IMR-90 (cell line): ENCODE measurements at regions not wholly inside any gene's neighbourhood (a gene's known extent, or its start where the extent isn't known, plus 50 kb on each side); places are given as distances from the start of the nearest gene placed in this dataset.

Experiments
- ATAC-seq: fragments of 200-7000 bp; cut with Tn5 transposase; 2 replicates; pipeline ENCODE4 v1.9.1; 2020; ENCODE audit warnings: low read depth, mild to moderate bottlenecking, moderate library complexity
- BruUV-seq: library from RNA; stranded (reverse); fragments of 400-500 nt; replicated peaks from 2 replicates; lab custom pipeline; 2021; lab: Mats Ljungman, UMichigan
- CTCF ChIA-PET: fragments of 300-600 bp; formaldehyde crosslinking; extraction: SDS; loops from one replicate; lab custom pipeline; 2021; ENCODE audit warnings: antibody characterized with exemption; lab: Yijun Ruan, JAX
- POLR2A ChIA-PET: fragments of 300-600 bp; sonication (Branson Sonifier 250); formaldehyde crosslinking; loops from one replicate; lab custom pipeline; 2022; ENCODE audit warnings: antibody characterized with exemption; ENCODE audit not compliant: unreplicated experiment; lab: Charles Lee
- DNase-seq: peaks from one replicate; pipeline ENCODE4 v3.0.0; 2013
- H2AFZ ChIP-seq: replicated peaks from 2 replicates; pipeline ENCODE3; 2013; ENCODE audit warnings: low read length, mild to moderate bottlenecking; ENCODE audit not compliant: poor library complexity
- H2AK5ac ChIP-seq: 2 replicates; pipeline ENCODE4 v1.6.1; 2013; ENCODE audit warnings: low read depth, low read length, inconsistent platforms
- H2AK9ac ChIP-seq: replicated peaks from 2 replicates; pipeline ENCODE3; 2013; ENCODE audit warnings: mild to moderate bottlenecking, low read depth, low read length, moderate library complexity; ENCODE audit not compliant: poor library complexity
- H2BK120ac ChIP-seq: 2 replicates; pipeline ENCODE4 v1.6.1; 2013; ENCODE audit warnings: low read depth, low read length, inconsistent platforms
- H2BK15ac ChIP-seq: 3 replicates; pipeline ENCODE4 v1.6.1; 2013; ENCODE audit warnings: low read depth, low read length, inconsistent platforms
- H2BK20ac ChIP-seq: 2 replicates; pipeline ENCODE4 v1.6.1; 2013; ENCODE audit warnings: low read depth, mild to moderate bottlenecking, inconsistent platforms, low read length, moderate library complexity
- H2BK5ac ChIP-seq: 2 replicates; pipeline ENCODE4 v1.6.1; 2013; ENCODE audit warnings: mild to moderate bottlenecking, low read depth, low read length, inconsistent platforms; ENCODE audit not compliant: poor library complexity, severe bottlenecking
- H3K14ac ChIP-seq: replicated peaks from 2 replicates; pipeline ENCODE4 v1.6.1; 2013; ENCODE audit warnings: low read depth, low read length, inconsistent platforms
- H3K18ac ChIP-seq: 2 replicates; pipeline ENCODE4 v1.6.1; 2013; ENCODE audit warnings: low read depth, low read length, control low read depth
- H3K23ac ChIP-seq: 2 replicates; pipeline ENCODE4 v1.6.1; 2013; ENCODE audit warnings: low read depth, low read length, inconsistent platforms
- H3K27ac ChIP-seq: 2 replicates; pipeline ENCODE4 v1.5.1; 2013; ENCODE audit warnings: mild to moderate bottlenecking, control low read depth, low read length; ENCODE audit not compliant: insufficient read depth
- H3K27me3 ChIP-seq: 2 replicates; pipeline ENCODE4 v1.6.1; 2013; ENCODE audit warnings: low read length; ENCODE audit not compliant: control insufficient read depth, insufficient read depth
- H3K36me3 ChIP-seq: 2 replicates; pipeline ENCODE4 v1.6.1; 2013; ENCODE audit warnings: low read length, mixed read lengths; ENCODE audit not compliant: control insufficient read depth, insufficient read depth
- H3K4ac ChIP-seq: 2 replicates; pipeline ENCODE4 v1.6.1; 2013; ENCODE audit warnings: low read depth, low read length, inconsistent platforms
- H3K4me1 ChIP-seq: 2 replicates; pipeline ENCODE4 v1.6.1; 2013; ENCODE audit warnings: low read length, mixed read lengths; ENCODE audit not compliant: control insufficient read depth, insufficient read depth
- H3K4me2 ChIP-seq: 2 replicates; pipeline ENCODE4 v1.6.1; 2013; ENCODE audit warnings: low read depth, mild to moderate bottlenecking, control low read depth, low read length, moderate library complexity
- H3K4me3 ChIP-seq: 2 replicates; pipeline ENCODE4 v1.5.1; 2013; ENCODE audit warnings: low read depth, mild to moderate bottlenecking, control low read depth, low read length, moderate library complexity; ENCODE audit not compliant: insufficient read depth
- H3K56ac ChIP-seq: 2 replicates; pipeline ENCODE4 v1.6.1; 2013; ENCODE audit warnings: low read length, inconsistent platforms; ENCODE audit not compliant: insufficient read depth; ENCODE audit errors: extremely low read depth
- H3K79me1 ChIP-seq, 2 experiments: 2 replicates each; pipeline ENCODE4 v1.6.1; 2013; ENCODE audit warnings: low read length in 2 of 2, inconsistent platforms in 1 of 2, low read depth in 1 of 2
- H3K9ac ChIP-seq: 2 replicates; pipeline ENCODE4 v1.6.1; 2013; ENCODE audit warnings: low read depth, low read length, control low read depth
- H3K9me1 ChIP-seq: 2 replicates; pipeline ENCODE4 v1.6.1; 2013; ENCODE audit warnings: low read length, inconsistent platforms; ENCODE audit not compliant: insufficient read depth
- H3K9me3 ChIP-seq: 2 replicates; pipeline ENCODE4 v1.6.1; 2013; ENCODE audit warnings: low read length; ENCODE audit not compliant: control insufficient read depth, insufficient read depth
- H4K20me1 ChIP-seq: 2 replicates; pipeline ENCODE4 v1.6.1; 2013; ENCODE audit warnings: low read length, inconsistent platforms; ENCODE audit not compliant: insufficient read depth
- H4K5ac ChIP-seq: 2 replicates; pipeline ENCODE4 v1.6.1; 2013; ENCODE audit warnings: mild to moderate bottlenecking, low read depth, low read length, control low read depth
- H4K8ac ChIP-seq, 2 experiments: 2 replicates each; pipeline ENCODE4 v1.6.1; 2013; ENCODE audit warnings: low read depth in 2 of 2, low read length in 2 of 2, control low read depth in 1 of 2, inconsistent platforms in 1 of 2
- H4K91ac ChIP-seq: 2 replicates; pipeline ENCODE4 v1.6.1; 2013; ENCODE audit warnings: low read depth, low read length, inconsistent platforms; ENCODE audit not compliant: insufficient read depth
- BHLHE40 ChIP-seq: fragments of 150-350 bp; IDR thresholded peaks from 2 replicates; pipeline ENCODE4 v1.6.1; 2016; ENCODE audit warnings: mild to moderate bottlenecking, low read depth, low read length
- NFE2L2 ChIP-seq: fragments of 150-350 bp; IDR thresholded peaks from 2 replicates; pipeline ENCODE4 v1.6.1; 2016; ENCODE audit warnings: low read depth, mild to moderate bottlenecking, low read length
- POLR2A ChIP-seq: IDR thresholded peaks from 2 replicates; pipeline ENCODE4 v1.6.1; 2012; ENCODE audit warnings: mild to moderate bottlenecking, low read depth, low read length
- RCOR1 ChIP-seq: IDR thresholded peaks from 2 replicates; pipeline ENCODE4 v1.6.1; 2012; ENCODE audit warnings: mild to moderate bottlenecking, low read length, improper control_type of control experiment; ENCODE audit not compliant: insufficient replicate concordance
- SMC3 ChIP-seq: fragments of 150-350 bp; IDR thresholded peaks from 2 replicates; pipeline ENCODE4 v1.6.1; 2016; ENCODE audit warnings: low read depth, mild to moderate bottlenecking, antibody characterized with exemption, low read length, moderate library complexity
- WGBS, 2 experiments: methylation state at CpG; one replicate each; pipeline versions ENCODE4 v1.1.5 to v1.1.7; 2013; ENCODE audit warnings: missing lambda C conversion rate in 2 of 2; ENCODE audit not compliant: insufficient read length in 1 of 2; ENCODE audit errors: extremely low coverage in 2 of 2; 5-methylcytosine and 5-hydroxymethylcytosine counted together
- dilution Hi-C: fragments of 300-500 bp; cut with HindIII; formaldehyde crosslinking; loops from one replicate; pipeline ENCODE4 v1.14.3; 2018; ENCODE audit warnings: low sequenced_read_pairs; ENCODE audit not compliant: unreplicated experiment
- in situ Hi-C: fragments of 300-500 bp; cut with MboI; formaldehyde crosslinking; loops from 3 replicates; pipeline ENCODE4 v1.14.3; 2019; ENCODE audit warnings: low sequenced_read_pairs, inconsistent platforms, mixed read lengths
- intact Hi-C: fragments of 100-400 bp; cut with micrococcal nuclease; formaldehyde crosslinking; loops from 2 replicates; pipeline ENCODE4 v1.10.0; 2022

- no peak overlapping the region for H2BK5ac ChIP-seq
- no peak overlapping the region for H2AK9ac ChIP-seq
- H2BK20ac ChIP-seq = no peak overlapping the region
- H3K9me1 ChIP-seq = no peaks in the 10 kb centered on the region
- H3K14ac ChIP-seq = no peak overlapping the region
- H3K79me1 ChIP-seq = no peaks in the 10 kb centered on the region
- dilution Hi-C loops = no loop called here
- no peak overlapping the region for H2BK15ac ChIP-seq
- no peak overlapping the region for H2AK5ac ChIP-seq
- H3K4ac ChIP-seq = no peak overlapping the region
- no peaks in the 10 kb centered on the region for H4K20me1 ChIP-seq
- no peak overlapping the region for H4K8ac ChIP-seq
- no peaks in the 10 kb centered on the region for H3K27me3 ChIP-seq
- TF ChIP-seq BHLHE40 = no peak
- no peak for TF ChIP-seq SMC3
- TF ChIP-seq NFE2L2 = no peak
- TF ChIP-seq RCOR1 = no peak
- no peak for TF ChIP-seq POLR2A
- intact Hi-C loops = no loop called here
- no peak overlapping the region for H3K9ac ChIP-seq
- CTCF ChIA-PET = no interaction called here
- no peak overlapping the region for H3K23ac ChIP-seq
- H3K36me3 ChIP-seq = no peaks in the 10 kb centered on the region
- H3K4me2 ChIP-seq = no peak overlapping the region; the same call in 1 of the 2 replicates
- ATAC-seq (no peak; the same call in 1 of the 2 replicates), DNase-seq (peak; percentile 2)
- H3K9me3 ChIP-seq = no peaks in the 10 kb centered on the region
- WGBS, 2 experiments = no CpG with 5 or more reads among the region's 2 CpGs
- H3K27ac ChIP-seq = no peak overlapping the region
- no peak overlapping the region for H2AFZ ChIP-seq
- no peak overlapping the region for H4K5ac ChIP-seq
- BruUV-seq = no TSS peak
- peak overlapping the region; percentile 70 for H3K18ac ChIP-seq
- peaks cover 3% of the 10 kb centered on the region; the same call in 1 of the 2 replicates for H3K4me1 ChIP-seq
- no peak overlapping the region for H2BK120ac ChIP-seq
- POLR2A ChIA-PET = no interaction called here
- in situ Hi-C loops = no loop called here
- H4K91ac ChIP-seq = no peak overlapping the region
- no peak overlapping the region for H3K56ac ChIP-seq
- no peak overlapping the region for H3K4me3 ChIP-seq
Measured at GRCh38 chrX:35016051-35016450, 73.5 kb downstream of the FAM47B start.
